Adipocyte (in vitro differentiated cells): ENCODE measurements at regions not wholly inside any gene's neighbourhood (a gene's known extent, or its start where the extent isn't known, plus 50 kb on each side); places are given as distances from the start of the nearest gene placed in this dataset.
"Not testable (repeated sequence)": the region's sequence is repeated elsewhere in the genome, so short reads cannot be mapped to it uniquely, and the experiment has no call there.

Source experiments
- DNase-seq: peaks from one replicate; pipeline ENCODE4 v3.0.0-alpha.2; 2015; ENCODE audit warnings: low read depth
- H3K27me3 ChIP-seq: replicated peaks from 2 replicates; pipeline ENCODE4 v1.7.0; 2013; ENCODE audit warnings: mild to moderate bottlenecking, low read length, moderate library complexity; ENCODE audit not compliant: control insufficient read depth, insufficient read depth
- H3K36me3 ChIP-seq: 2 replicates; pipeline ENCODE4 v1.7.0; 2013; ENCODE audit warnings: low read length, mild to moderate bottlenecking, moderate library complexity; ENCODE audit not compliant: control insufficient read depth, insufficient read depth, severe bottlenecking
- H3K4me1 ChIP-seq: 2 replicates; pipeline ENCODE4 v1.7.0; 2013; ENCODE audit warnings: mild to moderate bottlenecking, low read length, moderate library complexity; ENCODE audit not compliant: control insufficient read depth, insufficient read depth
- H3K4me3 ChIP-seq: 2 replicates; pipeline ENCODE4 v1.7.0; 2013; ENCODE audit warnings: mild to moderate bottlenecking, low read length, moderate library complexity
- H3K9ac ChIP-seq: 2 replicates; pipeline ENCODE4 v1.7.0; 2013; ENCODE audit warnings: mild to moderate bottlenecking, low read length, moderate library complexity
- H3K9me3 ChIP-seq: 2 replicates; pipeline ENCODE4 v1.7.0; 2013; ENCODE audit warnings: mild to moderate bottlenecking, low read length, moderate library complexity; ENCODE audit not compliant: control insufficient read depth

DNA sequence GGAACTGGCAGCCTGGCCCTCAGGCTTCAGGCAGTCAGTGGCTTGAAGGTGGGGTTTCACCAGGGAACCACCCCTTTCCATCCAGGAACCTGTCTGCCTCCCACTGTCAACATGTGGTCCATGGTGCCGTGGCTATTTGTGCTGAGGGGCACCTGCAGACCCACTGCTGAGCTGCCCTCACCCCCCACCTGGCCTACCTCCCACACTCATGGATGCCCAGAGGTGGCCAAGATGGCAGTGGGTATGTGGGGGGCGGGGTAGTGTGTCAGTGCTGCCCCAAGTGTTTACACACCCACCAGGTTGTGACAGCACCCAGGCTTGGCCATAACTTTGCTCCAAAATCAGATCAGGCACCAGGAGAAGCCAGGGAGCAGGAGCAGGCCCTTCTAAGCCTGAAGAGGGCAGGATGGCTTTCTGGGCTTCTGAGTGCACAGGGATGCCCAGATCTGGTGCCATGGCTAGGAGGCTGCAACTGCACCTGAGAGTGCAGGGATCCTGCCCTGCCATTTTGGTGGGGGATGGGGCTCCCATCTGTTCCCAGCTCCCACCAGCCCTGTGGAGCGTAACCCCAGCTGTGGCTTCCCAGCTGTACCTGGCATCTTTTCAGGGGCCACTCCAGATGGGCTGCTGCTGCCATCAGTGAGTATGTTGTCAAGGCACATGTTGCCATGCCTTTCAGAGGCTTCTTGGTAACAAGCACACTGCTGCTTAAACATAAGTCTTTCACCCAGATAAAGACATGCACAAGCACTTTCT lies 263.9 kb downstream of the LRIG3 start:
- H3K9ac ChIP-seq = no peak overlapping the region
- peaks cover 3% of the 10 kb centered on the region for H3K9me3 ChIP-seq
- no peak for DNase-seq
- H3K36me3 ChIP-seq = no peaks in the 10 kb centered on the region
- no peaks in the 10 kb centered on the region for H3K4me1 ChIP-seq
- H3K27me3 ChIP-seq = no peaks in the 10 kb centered on the region
- H3K4me3 ChIP-seq = no peak overlapping the region

DNA sequence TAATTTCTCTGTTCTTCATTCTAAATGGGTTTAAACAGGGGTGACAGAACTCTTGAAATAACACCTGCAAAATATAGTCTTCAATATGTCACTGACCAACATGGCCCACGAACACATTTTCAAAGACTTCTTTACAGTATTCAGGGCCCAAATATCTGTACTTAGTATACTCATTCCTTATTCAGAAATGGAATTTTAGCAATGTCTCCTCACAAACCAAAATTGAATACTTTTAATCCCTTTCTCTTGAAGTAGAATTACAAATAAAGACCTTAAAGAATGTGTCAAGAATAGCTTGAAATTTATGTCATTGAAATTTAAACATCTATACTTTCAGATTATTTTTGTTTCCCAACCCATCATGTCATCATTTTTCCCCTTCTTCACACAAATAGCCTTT lies 263.1 kb downstream of the LRIG3 start:
- H3K4me3 ChIP-seq = no peak overlapping the region
- H3K27me3 ChIP-seq = no peaks in the 10 kb centered on the region
- H3K4me1 ChIP-seq = no peaks in the 10 kb centered on the region
- DNase-seq = peak; percentile 33
- H3K9ac ChIP-seq = no peak overlapping the region
- peaks cover 3% of the 10 kb centered on the region for H3K9me3 ChIP-seq
- H3K36me3 ChIP-seq = no peaks in the 10 kb centered on the region

DNA sequence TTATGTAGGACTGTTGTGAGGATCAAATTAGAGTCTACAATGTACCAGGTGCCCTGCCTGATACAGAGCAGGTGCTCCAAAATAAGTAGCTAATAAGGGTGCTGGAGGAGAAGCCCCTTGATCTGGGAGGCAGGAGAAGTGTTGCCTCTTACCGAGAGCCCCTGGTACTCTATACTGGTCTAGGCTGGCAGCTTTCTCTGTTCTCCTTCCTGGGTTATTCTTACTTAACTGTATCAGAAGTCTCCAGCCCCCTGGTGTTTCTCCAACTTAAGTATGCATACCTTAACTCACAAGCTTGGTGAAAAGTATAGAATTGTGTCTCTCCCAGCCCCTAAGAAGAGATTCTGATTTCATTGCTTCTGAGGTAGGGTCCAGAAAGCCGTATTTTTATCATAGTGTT lies 254.9 kb downstream of the LRIG3 start:
- no peaks in the 10 kb centered on the region for H3K27me3 ChIP-seq
- H3K9ac ChIP-seq = no peak overlapping the region
- H3K36me3 ChIP-seq = no peaks in the 10 kb centered on the region
- no peak overlapping the region for H3K4me3 ChIP-seq
- DNase-seq = no peak
- H3K4me1 ChIP-seq = no peaks in the 10 kb centered on the region
- H3K9me3 ChIP-seq = no peaks in the 10 kb centered on the region

- Histone ChIP-seq H3K4me3 (no peak overlapping the region), H3K9me3 (no peaks in the 10 kb centered on the region), H3K4me1 (peaks cover 8% of the 10 kb centered on the region), H3K27me3 (no peaks in the 10 kb centered on the region), H3K36me3 (no peaks in the 10 kb centered on the region), H3K9ac (no peak overlapping the region)
- no peak for DNase-seq
These were observed 252.1 kb downstream of the LRIG3 start for GRCh38 chr12:58668233-58668632.

GRCh38 chr12:58668871-58669270 lies 251.4 kb downstream of the LRIG3 start:
- H3K36me3 ChIP-seq = no peaks in the 10 kb centered on the region
- H3K9ac ChIP-seq = no peak overlapping the region
- peak; percentile 59 for DNase-seq
- no peaks in the 10 kb centered on the region for H3K9me3 ChIP-seq
- no peaks in the 10 kb centered on the region for H3K27me3 ChIP-seq
- peaks cover 8% of the 10 kb centered on the region for H3K4me1 ChIP-seq
- no peak overlapping the region for H3K4me3 ChIP-seq

GRCh38 chr12:58670623-58671022 lies 249.7 kb downstream of the LRIG3 start:
- DNase-seq = no peak
- Histone ChIP-seq H3K27me3 (no peaks in the 10 kb centered on the region), H3K9ac (no peak overlapping the region), H3K4me1 (peaks cover 8% of the 10 kb centered on the region), H3K36me3 (no peaks in the 10 kb centered on the region), H3K9me3 (no peaks in the 10 kb centered on the region), H3K4me3 (no peak overlapping the region)

GRCh38 chr12:58671196-58671595 lies 249.1 kb downstream of the LRIG3 start:
- no peaks in the 10 kb centered on the region for H3K36me3 ChIP-seq
- H3K9me3 ChIP-seq = no peaks in the 10 kb centered on the region
- H3K9ac ChIP-seq = no peak overlapping the region
- no peak overlapping the region for H3K4me3 ChIP-seq
- H3K4me1 ChIP-seq = peaks cover 8% of the 10 kb centered on the region
- H3K27me3 ChIP-seq = no peaks in the 10 kb centered on the region
- no peak for DNase-seq

DNA sequence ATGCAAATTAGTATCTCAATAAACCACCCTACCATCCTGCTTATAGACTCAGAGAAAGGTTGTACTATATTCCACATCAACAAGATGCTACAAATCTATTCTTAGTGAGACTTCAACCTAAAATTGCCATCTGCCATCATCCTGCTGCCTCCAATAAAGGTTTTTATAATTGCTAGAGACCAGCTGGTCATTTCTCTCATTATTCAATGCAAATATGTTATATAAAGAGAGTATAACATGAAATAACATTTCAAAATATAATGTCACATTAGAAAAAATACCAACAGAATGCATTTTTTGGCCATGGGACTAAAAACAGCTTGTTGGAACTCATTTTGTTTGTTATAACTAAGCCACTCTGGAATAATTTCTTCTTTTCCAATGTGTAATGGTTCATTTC lies 247.3 kb downstream of the LRIG3 start:
- Histone ChIP-seq H3K9ac (no peak overlapping the region), H3K36me3 (no peaks in the 10 kb centered on the region), H3K9me3 (peaks cover 1% of the 10 kb centered on the region), H3K27me3 (no peaks in the 10 kb centered on the region), H3K4me1 (peaks cover 8% of the 10 kb centered on the region), H3K4me3 (no peak overlapping the region)
- no peak for DNase-seq

GRCh38 chr12:58677833-58678232 lies 242.5 kb downstream of the LRIG3 start:
- peaks cover 15% of the 10 kb centered on the region for H3K9me3 ChIP-seq

DNA sequence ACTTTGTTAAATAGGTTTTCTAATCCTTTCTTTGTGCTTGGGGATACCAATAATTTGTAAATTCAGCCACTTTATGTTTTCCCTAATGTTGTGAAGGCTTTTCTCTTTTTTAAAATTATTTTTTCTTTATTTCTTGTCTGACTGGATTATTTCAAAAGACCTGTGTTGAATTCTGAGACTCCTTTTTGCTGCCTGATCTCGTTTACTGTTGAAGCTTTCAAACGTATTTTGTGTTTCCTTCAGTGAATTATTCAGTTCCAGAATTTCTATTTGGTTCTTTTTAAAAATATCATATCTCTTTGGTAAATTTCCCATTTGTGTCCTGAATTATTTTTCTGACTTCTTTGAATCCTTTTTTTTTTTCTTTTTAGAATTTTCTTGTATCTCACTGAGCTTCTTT lies 241.6 kb downstream of the LRIG3 start:
- DNase-seq = no peak
- Histone ChIP-seq H3K4me3 (peak overlapping the region; percentile 17), H3K9me3 (peaks cover 15% of the 10 kb centered on the region), H3K9ac (no peak overlapping the region), H3K4me1 (no peaks in the 10 kb centered on the region), H3K36me3 (no peaks in the 10 kb centered on the region), H3K27me3 (no peaks in the 10 kb centered on the region)

More at GRCh38 chr12:58677833-58678232, 242.5 kb downstream of the LRIG3 start:
- not testable (repeated sequence) for H3K36me3 ChIP-seq, H3K9ac ChIP-seq, H3K4me1 ChIP-seq, H3K27me3 ChIP-seq, DNase-seq
- H3K4me3 ChIP-seq = peak overlapping the region; percentile 17

DNA sequence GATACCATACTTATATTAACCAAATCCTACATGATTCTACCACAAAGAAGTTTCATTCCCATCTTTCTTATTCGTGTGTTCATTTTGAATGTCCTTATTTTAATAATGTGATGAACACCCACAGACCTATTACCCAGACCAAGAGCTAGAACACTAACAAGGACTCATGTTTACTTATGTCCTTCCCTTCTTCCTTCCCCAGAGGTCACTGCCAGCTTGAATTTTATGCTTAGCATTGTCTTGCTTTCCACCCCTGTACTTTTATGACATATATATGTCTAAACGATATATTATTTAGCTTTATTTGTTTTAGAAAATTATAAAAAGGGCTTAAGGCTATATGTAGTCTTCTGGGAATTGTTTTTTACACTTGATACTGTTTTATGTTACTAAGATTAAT lies 238.6 kb downstream of the LRIG3 start:
- no peaks in the 10 kb centered on the region for H3K4me1 ChIP-seq
- H3K9ac ChIP-seq = no peak overlapping the region
- no peaks in the 10 kb centered on the region for H3K36me3 ChIP-seq
- H3K27me3 ChIP-seq = no peaks in the 10 kb centered on the region
- H3K9me3 ChIP-seq = peaks cover 15% of the 10 kb centered on the region
- DNase-seq = no peak
- no peak overlapping the region for H3K4me3 ChIP-seq

DNA sequence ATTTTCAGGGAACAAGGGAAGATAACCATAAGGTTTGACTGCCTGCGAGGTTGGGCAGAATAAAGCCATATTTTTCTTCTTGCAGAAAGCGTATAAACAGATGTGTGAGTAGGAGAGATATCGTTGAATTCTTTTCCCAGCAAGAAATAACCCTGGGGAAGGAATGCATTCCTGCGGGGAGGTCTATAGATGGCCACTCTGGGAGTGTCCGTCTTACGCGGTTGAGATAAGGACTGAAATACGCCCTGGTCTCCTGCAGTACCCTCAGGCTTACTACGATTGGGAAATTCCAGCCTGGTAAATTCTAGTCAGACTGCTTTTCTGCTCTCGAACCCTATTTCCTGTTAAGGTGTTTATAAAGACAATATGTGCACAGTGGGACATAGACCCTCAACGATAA lies 225.0 kb downstream of the LRIG3 start:
- no peaks in the 10 kb centered on the region for H3K36me3 ChIP-seq
- no peak overlapping the region for H3K9ac ChIP-seq
- H3K4me1 ChIP-seq = no peaks in the 10 kb centered on the region
- H3K9me3 ChIP-seq = peaks cover 26% of the 10 kb centered on the region
- no peak overlapping the region for H3K4me3 ChIP-seq
- no peak for DNase-seq
- H3K27me3 ChIP-seq = no peaks in the 10 kb centered on the region
